K562 (cell line): ENCODE measurements at regions not wholly inside any gene's neighbourhood (a gene's known extent, or its start where the extent isn't known, plus 50 kb on each side); places are given as distances from the start of the nearest gene placed in this dataset.

Experiments
- ATAC-seq: fragments of 200-7000 bp; cut with Tn5 transposase; 3 replicates; pipeline ENCODE4 v1.9.1; 2020; ENCODE audit warnings: moderate library complexity
- BruUV-seq: library from RNA; stranded (reverse); fragments of 400-500 nt; replicated peaks from 2 replicates; lab custom pipeline; 2021; lab: Mats Ljungman, UMichigan
- CTCF ChIA-PET: fragments of 300-600 bp; formaldehyde crosslinking; extraction: SDS; loops from one replicate; lab custom pipeline; 2021; ENCODE audit warnings: low intra/inter-chr PET ratio; lab: Yijun Ruan, JAX
- POLR2A ChIA-PET: fragments of 300-600, 350-650 bp; sonication (Branson Sonifier 250); formaldehyde crosslinking; extraction: SDS; loops from one replicate; lab custom pipeline; 2021; ENCODE audit warnings: antibody characterized with exemption, inconsistent platforms; lab: Yijun Ruan, JAX
- DNase-seq, 4 experiments: peaks; one replicate each; pipeline versions ENCODE4 v3.0.0 to v3.0.0-alpha.2; 2011 to 2018; ENCODE audit warnings: low spot score in 3 of 4, mixed read lengths in 3 of 4; ENCODE audit errors: extremely low read depth in 1 of 4
- FAIRE-seq: peaks from 2 replicates; lab custom pipeline; 2011; peaks lifted over from hg19 to GRCh38; lab: Jason Lieb, UNC
- H2AFZ ChIP-seq: 2 replicates; pipeline ENCODE4 v1.6.0; 2011; ENCODE audit warnings: low read depth, low read length, control low read depth, inconsistent platforms
- H3K27ac ChIP-seq: fragments of 200-600 bp; 3 replicates; pipeline ENCODE4 v1.8.0; 2011; ENCODE audit warnings: low read depth, mild to moderate bottlenecking, control low read depth, inconsistent platforms, low read length, moderate library complexity, mixed read lengths; ENCODE audit errors: extremely low read depth
- H3K27me3 ChIP-seq, 2 experiments: fragments of 300-600 bp in 1 of 2; 2 replicates in 1 of 2; 3 replicates in 1 of 2; pipeline versions ENCODE4 v1.6.0 to v1.8.0; 2011; ENCODE audit warnings: inconsistent platforms in 2 of 2, low read length in 2 of 2, mild to moderate bottlenecking in 1 of 2, mixed read lengths in 1 of 2, moderate library complexity in 1 of 2; ENCODE audit not compliant: control insufficient read depth in 2 of 2, insufficient read depth in 2 of 2
- H3K36me3 ChIP-seq: fragments of 300-600 bp; 3 replicates; pipeline ENCODE4 v1.8.0; 2011; ENCODE audit warnings: mild to moderate bottlenecking, low read length, inconsistent platforms; ENCODE audit not compliant: control insufficient read depth, insufficient read depth
- H3K4me1 ChIP-seq, 2 experiments: fragments of 200-600 bp in 1 of 2; replicated peaks in 1 of 2; 2 replicates in 1 of 2; 3 replicates in 1 of 2; pipeline versions ENCODE4 v1.5.1 to v1.8.0; 2011; ENCODE audit warnings: inconsistent platforms in 2 of 2, low read length in 2 of 2, mild to moderate bottlenecking in 1 of 2, mixed read lengths in 1 of 2, moderate library complexity in 1 of 2; ENCODE audit not compliant: control insufficient read depth in 2 of 2, insufficient read depth in 2 of 2
- H3K4me2 ChIP-seq: 2 replicates; pipeline ENCODE4 v1.6.1; 2011; ENCODE audit warnings: low read length, control low read depth, inconsistent platforms, mixed read lengths; ENCODE audit not compliant: insufficient read depth
- H3K4me3 ChIP-seq: fragments of 200-600 bp; sonication (generic), shearing (Covaris generic); 2 replicates; pipeline ENCODE4 v1.5.1; 2016; ENCODE audit warnings: control low read depth, inconsistent platforms
- H3K79me2 ChIP-seq: fragments of 200-600 bp; 3 replicates; pipeline ENCODE4 v1.8.0; 2011; ENCODE audit warnings: low read length, inconsistent platforms; ENCODE audit not compliant: control insufficient read depth, insufficient read depth
- H3K9ac ChIP-seq, 2 experiments: 2 replicates each; pipeline versions ENCODE4 v1.6.0 to v1.6.1; 2011; ENCODE audit warnings: low read depth in 2 of 2, low read length in 2 of 2, control low read depth in 1 of 2, inconsistent platforms in 1 of 2, mild to moderate bottlenecking in 1 of 2, mixed read lengths in 1 of 2; ENCODE audit not compliant: insufficient read depth in 1 of 2
- H3K9me1 ChIP-seq: one replicate; pipeline ENCODE4 v1.6.0; 2011; ENCODE audit warnings: inconsistent platforms, mild to moderate bottlenecking, low read length, moderate library complexity; ENCODE audit not compliant: control insufficient read depth, insufficient read depth
- H3K9me3 ChIP-seq: replicated peaks from 2 replicates; pipeline ENCODE4 v1.5.1; 2011; ENCODE audit warnings: low read depth, low read length, inconsistent platforms; ENCODE audit not compliant: control insufficient read depth, insufficient read depth
- H4K20me1 ChIP-seq: replicated peaks from 2 replicates; pipeline ENCODE4 v1.6.1; 2011; ENCODE audit warnings: low read length, inconsistent platforms, mixed read lengths; ENCODE audit not compliant: control insufficient read depth, insufficient read depth
- CBX2 ChIP-seq: fragments of 200-600 bp; sonication (generic); IDR thresholded peaks from one replicate; pipeline ENCODE4 v1.6.1; 2012; ENCODE audit warnings: mild to moderate bottlenecking, low read length, inconsistent platforms; ENCODE audit not compliant: insufficient read depth, poor library complexity, severe bottlenecking
- DNMT1 ChIP-seq: fragments of 450-650 bp; IDR thresholded peaks from 2 replicates; pipeline ENCODE4 v1.6.1; 2016; ENCODE audit warnings: antibody characterized with exemption, mild to moderate bottlenecking
- DPF2 ChIP-seq: fragments of 450-650 bp; IDR thresholded peaks from 2 replicates; pipeline ENCODE4 v1.6.1; 2016
- ETV5 ChIP-seq: sonication (generic); formaldehyde crosslinking; IDR thresholded peaks from 2 replicates; pipeline ENCODE4 v1.4.0; 2020; ENCODE audit warnings: low read depth, mild to moderate bottlenecking, missing genetic modification reagents
- MCM7 ChIP-seq, 2 experiments: fragments of 450-650 bp; IDR thresholded peaks; 2 replicates each; pipeline ENCODE4 v1.6.1; 2016 to 2018
- MEF2A ChIP-seq: IDR thresholded peaks from 2 replicates; pipeline ENCODE4 v1.6.1; 2011; ENCODE audit warnings: low read depth, mild to moderate bottlenecking, low read length, moderate library complexity; ENCODE audit not compliant: control insufficient read depth
- MYC ChIP-seq, 2 experiments: fragments of 250-450 bp in 1 of 2; sonication (Bioruptor Pico) in 1 of 2; IDR thresholded peaks; 2 replicates each; pipeline versions ENCODE4 v1.5.1 to v1.6.1; 2012 to 2021; ENCODE audit warnings: low read depth in 2 of 2, borderline replicate concordance in 1 of 2, improper control_type of control experiment in 1 of 2, low read length in 1 of 2, mild to moderate bottlenecking in 1 of 2, moderate library complexity in 1 of 2
- NFE2L1 ChIP-seq: fragments of 450-650 bp; IDR thresholded peaks from 2 replicates; pipeline ENCODE4 v1.6.1; 2016; ENCODE audit warnings: missing genetic modification characterization, low read depth, mild to moderate bottlenecking, missing compliant biosample characterization, moderate library complexity, borderline replicate concordance
- PRPF4 ChIP-seq: fragments of 200-400 bp; formaldehyde crosslinking; IDR thresholded peaks from one replicate; pipeline ENCODE4 v1.6.1; 2017; ENCODE audit warnings: low read length, low read depth, mild to moderate bottlenecking; ENCODE audit not compliant: insufficient read depth, poor library complexity, severe bottlenecking
- RBFOX2 ChIP-seq: fragments of 200-400 bp; formaldehyde crosslinking; IDR thresholded peaks from 2 replicates; pipeline ENCODE4 v1.6.1; 2017; ENCODE audit warnings: low read depth, mild to moderate bottlenecking, low read length, moderate library complexity
- SRSF7 ChIP-seq: fragments of 200-400 bp; formaldehyde crosslinking; optimal IDR thresholded peaks from 2 replicates; pipeline ENCODE3; 2017; ENCODE audit warnings: mild to moderate bottlenecking, low read depth, low read length
- TRIM28 ChIP-seq: fragments of 450-650 bp; IDR thresholded peaks from 2 replicates; pipeline ENCODE4 v1.6.1; 2017
- WHSC1 ChIP-seq: IDR thresholded peaks from one replicate; pipeline ENCODE4 v1.6.1; 2012; ENCODE audit warnings: low read length, control low read depth, inconsistent platforms
- ZNF511 ChIP-seq: sonication (generic); formaldehyde crosslinking; IDR thresholded peaks from 2 replicates; pipeline ENCODE4 v1.8.0; 2022; ENCODE audit warnings: mild to moderate bottlenecking, missing genetic modification reagents
- ZNF655 ChIP-seq: fragments of 250-450 bp; sonication (Bioruptor Pico); IDR thresholded peaks from 2 replicates; pipeline ENCODE4 v1.5.0; 2021
- ZNF717 ChIP-seq: fragments of 250-450 bp; sonication (Bioruptor Pico); IDR thresholded peaks from 2 replicates; pipeline ENCODE4 v1.5.0; 2021
- WGBS: fragments of 100-300 bp; shearing (Covaris generic); methylation state at CpG from one replicate; pipeline ENCODE4 v1.1.6; 2016; ENCODE audit warnings: low coverage, mixed read lengths; ENCODE audit not compliant: insufficient coverage; ENCODE audit errors: missing lambda C conversion rate; 5-methylcytosine and 5-hydroxymethylcytosine counted together
- in situ Hi-C: fragments of 300-500 bp; cut with MboI; formaldehyde crosslinking; loops from 4 replicates; pipeline ENCODE4 v1.15.0; 2018; ENCODE audit warnings: inconsistent platforms, mixed read lengths
- intact Hi-C: fragments of 100-400 bp; cut with micrococcal nuclease; formaldehyde crosslinking; loops from 2 replicates; pipeline ENCODE4 v1.14.2; 2022

GRCh38 chr2:5530011-5530696, 162.0 kb upstream of the SOX11 start:
- no peaks in the 10 kb centered on the region for H3K9me1 ChIP-seq
- BruUV-seq: no TSS peak
- FAIRE-seq: no peak
- no peak overlapping the region for H3K27ac ChIP-seq
- CTCF ChIA-PET: no interaction called here
- H3K9me3 ChIP-seq: 0 out of 2 replicates have a peak, but pooled peaks cover 2% of the 10 kb centered on the region
- in situ Hi-C loops: no loop called here
- no peak overlapping the region for H3K4me2 ChIP-seq
- intact Hi-C loops: no loop called here
- 1% methylated on average over 11 of the region's 11 CpGs for WGBS
- no peak overlapping the region for H2AFZ ChIP-seq
- H3K79me2 ChIP-seq: no peaks in the 10 kb centered on the region
- no peak overlapping the region for H3K4me3 ChIP-seq
- no peak for ATAC-seq
- H3K36me3 ChIP-seq: no peaks in the 10 kb centered on the region
- DNase-seq: no peak
- POLR2A ChIA-PET: no interaction called here
- H3K9ac ChIP-seq: no peak overlapping the region
- no peaks in the 10 kb centered on the region for H3K27me3 ChIP-seq
- no peaks in the 10 kb centered on the region for H4K20me1 ChIP-seq
- TF ChIP-seq RBFOX2: no peak
- no peak for TF ChIP-seq MCM7 (IDR thresholded peaks at IDR 0.05)
- TF ChIP-seq ZNF655: no peak
- TF ChIP-seq TRIM28: no peak
- no peak for TF ChIP-seq WHSC1
- no peak for TF ChIP-seq MEF2A
- TF ChIP-seq DNMT1: no peak
- TF ChIP-seq NFE2L1 (tag): no peak
- no peak for TF ChIP-seq PRPF4
- no peak for TF ChIP-seq DPF2
- TF ChIP-seq ZNF511 (CRISPR knock-in tag): no peak
- TF ChIP-seq MYC (IDR thresholded peaks at IDR 0.05; ENCODE audit: low read depth, low read length): no peak
- no peak for TF ChIP-seq MYC (CRISPR knock-in tag; IDR thresholded peaks at IDR 0.05; ENCODE audit: borderline replicate concordance, low read depth)
- TF ChIP-seq SRSF7: no peak
- TF ChIP-seq ZNF717 (CRISPR knock-in tag): no peak
- TF ChIP-seq ETV5 (CRISPR knock-in tag): no peak
- no peak for TF ChIP-seq CBX2
- TF ChIP-seq, all 486 proteins: peak for 0
- H3K4me1 ChIP-seq: no peaks in the 10 kb centered on the region
